NCI-H2081 treated with DMSO at 0.1 percent for 48 hours (cell line): ENCODE measurements at regions not wholly inside any gene's neighbourhood (a gene's known extent, or its start where the extent isn't known, plus 50 kb on each side); places are given as distances from the start of the nearest gene placed in this dataset.
A peak's percentile ranks its signal among the peaks of the same experiment; 100 is the strongest.

ENCODE experiments used
- DNase-seq: peaks from one replicate; lab custom pipeline; 2025; lab: John Stamatoyannopoulos, UW

- DNase-seq, result no peak
These were observed 50.3 kb upstream of the NFE2L2 start for GRCh38 chr2:177314722-177315264.

- DNase-seq, result no peak
These were observed 50.8 kb upstream of the NFE2L2 start for GRCh38 chr2:177315364-177315763.

DNA sequence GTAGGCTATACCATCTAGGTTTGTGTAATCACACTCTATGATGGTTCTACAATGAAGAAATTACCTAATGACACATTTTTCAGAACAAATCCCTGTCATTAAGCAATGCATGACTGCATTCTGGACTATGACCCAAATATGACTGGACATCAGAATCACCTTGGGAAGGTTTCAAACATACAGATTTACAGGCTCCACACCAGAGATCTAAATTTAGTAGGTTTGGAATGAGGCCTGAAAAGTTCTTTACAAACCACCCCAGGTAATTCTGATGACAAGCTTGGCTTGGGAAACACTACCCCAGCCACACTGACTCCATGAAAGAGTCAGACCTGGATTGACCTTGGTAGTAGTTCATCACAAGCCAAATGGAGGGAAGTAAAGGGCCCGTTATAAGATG is 52.2 kb upstream of the NFE2L2 start:
- no peak for DNase-seq

- DNase-seq, result no peak
These were observed 52.9 kb upstream of the NFE2L2 start for GRCh38 chr2:177317443-177317842.

- DNase-seq, result no peak
These were observed 53.3 kb upstream of the NFE2L2 start for GRCh38 chr2:177317857-177318256.

- no peak for DNase-seq
These were observed 54.1 kb upstream of the NFE2L2 start for GRCh38 chr2:177318613-177319012.

DNA sequence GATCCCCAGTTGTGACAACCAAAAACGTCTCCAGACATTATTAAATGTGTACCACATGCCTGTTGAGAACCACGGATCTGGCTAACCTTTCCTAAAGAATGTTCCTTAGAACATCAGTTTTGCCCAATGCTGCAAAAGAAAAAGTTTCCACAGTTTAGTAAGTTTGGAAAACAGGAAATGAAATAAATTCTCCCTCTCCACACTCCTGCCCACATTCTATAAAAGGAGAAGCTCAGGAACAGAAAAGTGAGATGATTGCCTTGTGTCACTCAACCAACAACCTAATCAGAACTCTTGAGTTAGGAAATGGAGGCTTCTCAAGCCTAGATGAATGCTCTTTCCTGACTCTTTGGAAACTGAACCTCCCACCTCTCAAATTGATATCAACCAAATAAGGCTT is 56.1 kb upstream of the NFE2L2 start:
- no peak for DNase-seq

GRCh38 chr2:177322801-177323261 is 58.3 kb upstream of the NFE2L2 start:
- no peak for DNase-seq

DNA sequence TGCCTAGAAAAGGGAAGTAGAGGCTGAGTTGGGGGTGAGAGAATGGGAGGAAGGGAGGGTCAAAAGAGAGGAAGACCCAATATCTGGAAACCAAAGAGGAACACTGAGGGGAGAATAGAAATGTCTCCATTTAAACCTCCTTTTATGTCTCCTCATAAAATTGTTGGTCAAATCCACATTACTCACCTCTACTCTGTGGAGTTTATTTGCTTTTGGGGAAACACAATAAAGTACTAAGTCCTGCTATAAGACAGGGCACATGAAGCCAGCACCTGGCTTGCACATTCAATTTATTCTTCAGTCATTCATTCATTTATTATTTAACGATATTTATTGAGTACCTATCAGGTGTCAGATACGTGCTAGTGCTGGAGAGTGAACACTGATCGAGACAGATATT is 60.3 kb upstream of the NFE2L2 start:
- no peak for DNase-seq

DNA sequence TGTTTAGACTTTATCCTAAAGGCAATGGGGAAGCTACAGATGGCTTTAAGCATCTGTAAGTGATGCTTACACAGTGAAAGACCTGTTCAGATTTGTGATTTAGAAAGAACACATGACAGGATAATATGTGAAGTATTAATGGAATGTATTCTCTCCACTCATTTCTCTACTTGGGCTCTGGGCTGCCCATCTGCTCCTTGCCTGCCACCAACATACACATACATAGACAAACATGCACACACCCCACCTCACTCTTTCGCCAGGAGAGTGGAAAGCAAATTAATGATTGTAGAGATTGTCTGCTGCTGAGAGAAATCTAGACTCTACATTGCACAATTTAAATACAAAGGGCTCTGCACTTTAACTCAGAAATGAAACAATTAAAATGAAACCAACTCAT is 61.0 kb upstream of the NFE2L2 start:
- no peak for DNase-seq

DNA sequence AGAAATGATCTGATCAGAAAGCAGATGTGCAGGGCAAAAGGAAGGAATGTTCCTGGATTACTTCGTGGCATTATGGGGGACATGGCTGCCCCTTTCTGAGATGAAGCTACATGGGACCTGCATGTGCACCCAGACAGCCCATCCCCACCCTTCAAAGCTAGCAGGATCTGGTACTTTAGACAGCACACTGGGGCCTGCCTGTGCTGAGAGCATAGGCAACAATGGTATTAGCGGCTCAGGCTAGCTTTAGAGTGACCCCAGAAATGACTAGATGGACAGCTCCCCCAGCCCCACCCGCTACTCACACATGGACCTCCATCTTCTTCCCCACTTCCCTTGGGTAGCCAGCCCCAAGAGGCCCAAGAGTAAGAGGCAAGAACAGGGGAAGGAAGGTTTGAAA is 61.5 kb upstream of the NFE2L2 start:
- DNase-seq, result no peak

GRCh38 chr2:177326591-177326990 is 62.1 kb upstream of the NFE2L2 start:
- no peak for DNase-seq

GRCh38 chr2:177327009-177327408 is 62.5 kb upstream of the NFE2L2 start:
- DNase-seq, result no peak

DNA sequence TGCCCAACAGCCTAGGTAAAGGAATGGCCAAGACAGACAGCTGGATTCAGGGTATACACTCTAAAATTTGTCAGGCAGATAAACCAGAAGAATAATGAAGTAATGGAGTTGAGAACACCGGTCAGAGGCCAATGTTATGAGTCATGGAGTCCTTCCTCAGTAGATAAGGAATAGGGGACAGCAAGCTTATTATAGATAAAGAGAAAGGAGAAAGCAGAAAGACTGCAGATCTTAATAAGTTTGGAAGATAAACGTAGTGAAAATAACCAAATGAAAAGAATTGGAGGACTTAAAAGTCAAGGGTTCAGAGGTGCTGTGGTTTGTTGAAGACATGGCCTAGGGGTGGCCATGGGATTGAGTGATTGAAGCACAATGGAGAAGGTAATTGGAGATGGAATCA is 63.5 kb upstream of the NFE2L2 start:
- no peak for DNase-seq

DNA sequence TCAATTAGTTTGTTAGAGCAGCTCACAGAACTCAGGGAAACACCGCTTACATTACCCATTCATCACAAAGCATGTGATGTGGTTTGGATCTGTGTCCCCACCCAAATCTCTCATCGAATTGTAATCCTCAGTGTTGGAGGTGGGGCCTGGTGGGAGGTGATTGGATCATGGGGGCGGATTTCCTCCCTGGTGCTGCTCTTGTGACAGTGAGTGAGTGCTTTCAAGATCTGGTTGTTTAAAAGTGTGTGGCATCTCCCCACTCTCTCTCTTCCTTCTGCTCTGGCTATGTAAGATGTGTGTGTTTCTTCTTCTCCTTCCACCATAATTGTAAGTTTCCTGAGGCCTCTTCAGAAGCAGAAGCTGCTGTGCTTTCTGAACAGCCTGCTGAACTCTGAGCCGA is 63.5 kb upstream of the AGPS start:
- no peak for DNase-seq

DNA sequence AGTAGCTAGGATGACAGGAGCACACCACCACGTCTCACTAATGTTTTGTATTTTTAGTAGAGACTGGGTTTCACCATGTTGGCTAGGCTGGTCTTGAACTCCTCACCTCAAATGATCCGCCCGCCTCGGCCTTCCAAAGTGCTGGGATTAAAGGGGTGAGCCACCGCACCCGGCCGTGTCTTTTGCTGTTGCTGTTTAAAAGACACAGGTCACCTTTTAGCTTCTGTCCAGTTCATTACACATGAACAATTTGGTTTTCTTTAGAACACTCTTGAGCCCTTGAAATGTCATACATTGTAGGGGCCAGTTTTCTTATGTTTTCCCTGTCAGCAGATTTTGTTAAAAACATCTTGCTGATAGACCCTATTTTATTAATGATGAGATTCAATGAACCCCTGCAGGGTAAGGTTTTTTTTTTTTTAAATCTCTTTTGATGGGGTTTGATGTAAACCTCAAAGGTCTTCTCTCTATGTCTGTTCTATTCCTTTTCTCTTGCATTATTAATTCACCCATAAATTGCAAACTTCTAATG is 61.0 kb upstream of the AGPS start:
- no peak for DNase-seq

DNA sequence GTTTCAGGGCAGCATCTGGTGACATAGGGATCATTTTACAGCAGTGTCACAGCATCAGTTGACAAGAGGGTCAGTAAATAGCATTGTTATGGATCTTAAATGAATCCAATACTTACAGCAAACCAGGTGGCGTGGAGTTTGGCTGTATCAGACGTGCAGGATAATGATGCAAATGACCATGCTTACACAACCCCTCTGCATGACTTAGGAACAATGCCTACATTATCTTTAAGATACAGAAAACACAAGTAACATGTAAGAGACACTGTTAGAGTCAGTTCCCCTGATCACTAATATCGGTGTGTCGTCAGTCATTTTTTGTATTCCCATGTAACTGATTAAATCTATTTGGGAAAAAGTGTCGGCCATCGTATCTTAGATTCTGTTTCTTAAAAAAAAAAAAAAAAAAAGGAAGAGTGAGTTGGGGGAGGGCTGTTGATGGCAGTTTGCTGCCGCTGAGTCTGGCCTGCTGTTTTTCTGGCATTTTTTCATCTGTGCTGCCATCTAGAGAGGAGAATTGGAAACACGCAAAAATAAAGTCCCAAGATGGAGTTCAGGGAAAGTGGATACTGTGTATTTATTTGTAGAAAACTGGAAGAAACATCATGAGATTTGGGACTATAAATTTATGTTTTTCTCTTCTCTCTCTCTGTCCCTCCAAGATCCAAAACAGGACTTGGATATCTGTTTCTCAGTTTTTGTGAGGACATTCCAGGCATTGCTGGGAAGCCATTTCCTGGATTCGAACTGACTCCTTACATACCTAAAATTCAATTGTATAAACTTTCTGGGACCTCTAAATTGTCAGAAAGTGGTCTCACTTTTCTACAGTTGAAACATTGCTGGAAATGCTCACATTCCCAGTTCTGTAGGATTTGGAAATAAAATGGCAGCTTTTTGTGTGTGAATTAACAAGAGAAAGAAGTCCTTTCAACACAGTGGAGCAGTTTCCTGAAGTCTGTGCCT is 60.3 kb upstream of the AGPS start:
- DNase-seq, result no peak

- DNase-seq, result no peak
These were observed 59.6 kb upstream of the AGPS start for GRCh38 chr2:177332992-177333388.

GRCh38 chr2:177334940-177335543 is 57.5 kb upstream of the AGPS start:
- DNase-seq, result peak; percentile 18

- no peak for DNase-seq
These were observed 56.6 kb upstream of the AGPS start for GRCh38 chr2:177335917-177336450.

DNA sequence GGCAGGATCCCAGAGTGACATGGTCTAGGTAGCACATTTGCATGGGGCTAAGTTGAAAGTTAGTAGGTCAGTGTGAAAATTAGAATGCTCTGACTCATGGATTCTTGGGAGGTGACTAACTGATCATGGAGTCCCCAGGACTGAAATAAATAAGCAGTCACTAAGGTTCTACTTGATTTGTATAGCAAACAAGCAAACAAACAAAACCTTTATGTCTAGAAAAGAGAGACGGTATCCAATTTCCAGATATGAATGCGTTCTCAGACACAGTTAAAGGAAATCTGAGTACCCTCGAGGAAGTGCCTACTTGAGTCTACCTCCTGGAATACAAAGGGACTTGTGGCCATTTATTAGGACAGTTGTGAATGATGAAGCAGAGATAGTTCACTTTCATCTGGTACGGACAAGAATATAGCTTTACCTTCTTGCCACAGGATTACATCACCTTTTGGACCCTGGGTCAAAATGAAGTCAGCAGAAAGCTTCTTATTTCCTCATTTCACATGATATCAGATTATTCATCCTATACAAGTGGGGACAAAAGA is 54.3 kb upstream of the AGPS start:
- no peak for DNase-seq

DNA sequence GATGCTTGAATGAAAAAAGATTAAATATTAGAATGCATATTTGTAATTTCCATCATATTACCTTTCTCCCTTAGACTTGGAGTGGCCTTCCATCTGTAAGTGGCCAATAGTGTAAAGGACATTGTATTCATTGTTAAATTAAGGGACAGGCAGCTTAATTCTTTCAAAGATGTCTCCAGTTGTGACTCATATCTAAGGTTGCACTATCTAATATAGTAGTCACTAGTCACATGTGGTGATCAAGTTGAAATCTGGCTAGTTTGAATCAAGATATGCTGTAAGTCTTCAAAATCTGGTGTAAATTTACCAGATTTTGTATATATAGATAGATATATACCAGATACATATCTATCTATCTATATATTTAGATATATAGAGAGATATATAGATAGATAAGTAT is 52.4 kb upstream of the AGPS start:
- DNase-seq, result no peak
